T-cell (primary cell): ENCODE measurements at regions not wholly inside any gene's neighbourhood (a gene's known extent, or its start where the extent isn't known, plus 50 kb on each side); places are given as distances from the start of the nearest gene placed in this dataset.
"Not testable (repeated sequence)": the region's sequence is repeated elsewhere in the genome, so short reads cannot be mapped to it uniquely, and the experiment has no call there.

ENCODE experiments used
- ATAC-seq, 4 experiments: fragments of 200-7000 bp in 3 of 4; fragments of 150-1000 bp in 1 of 4; cut with Tn5 transposase; replicated peaks in 1 of 4; 1 replicate in 3 of 4; 2 replicates in 1 of 4; pipeline ENCODE4 v1.10.0; 2021; ENCODE audit warnings: moderate library complexity in 3 of 4, mild to moderate bottlenecking in 2 of 4, moderate number of reproducible peaks in 1 of 4
- CTCF ChIA-PET, 2 donors: fragments of 300-600 bp; sonication (Branson Sonifier 250); formaldehyde crosslinking; loops; one replicate each; lab custom pipeline; 2022; ENCODE audit warnings: antibody characterized with exemption in 2 of 2; lab: Charles Lee
- POLR2A ChIA-PET, 2 donors: fragments of 300-600 bp; sonication (Branson Sonifier 250); formaldehyde crosslinking; loops; one replicate each; lab custom pipeline; 2022; ENCODE audit warnings: antibody characterized with exemption in 2 of 2; lab: Charles Lee
- DNase-seq, 35 experiments: peaks; one replicate each; pipeline versions ENCODE4 v3.0.0 to v3.0.0-alpha.2; 2013 to 2023
- H3K27ac ChIP-seq: one replicate; pipeline ENCODE4 v1.5.1; 2013; ENCODE audit warnings: low read length
- H3K27me3 ChIP-seq, 2 experiments: replicated peaks in 1 of 2; 1 replicate in 1 of 2; 2 replicates in 1 of 2; pipeline versions ENCODE4 v1.6.1 to v1.7.0; 2013; ENCODE audit warnings: low read length in 1 of 2, mixed read lengths in 1 of 2; ENCODE audit not compliant: control insufficient read depth in 2 of 2, insufficient read depth in 2 of 2; ENCODE audit errors: extremely low read depth in 1 of 2
- H3K36me3 ChIP-seq, 2 donors: 1 replicate in 1 of 2; 2 replicates in 1 of 2; pipeline versions ENCODE4 v1.6.1 to v1.7.0; 2013; ENCODE audit warnings: low read length in 1 of 2; ENCODE audit not compliant: control insufficient read depth in 2 of 2, insufficient read depth in 1 of 2; ENCODE audit errors: extremely low read depth in 1 of 2
- H3K4me1 ChIP-seq, 2 experiments: 1 replicate in 1 of 2; 2 replicates in 1 of 2; pipeline versions ENCODE4 v1.6.1 to v1.7.0; 2013; ENCODE audit warnings: low read length in 2 of 2, mixed read lengths in 1 of 2; ENCODE audit not compliant: insufficient read depth in 2 of 2, control insufficient read depth in 1 of 2; ENCODE audit errors: extremely low read depth in 1 of 2
- H3K4me3 ChIP-seq, 2 donors: 1 replicate in 1 of 2; 2 replicates in 1 of 2; pipeline versions ENCODE4 v1.5.1 to v1.7.0; 2013; ENCODE audit warnings: mild to moderate bottlenecking in 2 of 2, low read length in 1 of 2, moderate library complexity in 1 of 2; ENCODE audit not compliant: control insufficient read depth in 1 of 2; ENCODE audit errors: extremely low read depth in 1 of 2
- H3K9me3 ChIP-seq: 2 replicates; pipeline ENCODE4 v1.7.0; 2013
- H3K27ac Mint-ChIP-seq, 2 donors: one replicate each; pipeline ENCODE4 v1.8.0; 2020 to 2021; ENCODE audit warnings: mild to moderate bottlenecking in 2 of 2, mixed read lengths in 2 of 2
- H3K27me3 Mint-ChIP-seq, 2 donors: one replicate each; pipeline ENCODE4 v1.8.0; 2021 to 2022; ENCODE audit warnings: mixed read lengths in 2 of 2
- H3K36me3 Mint-ChIP-seq: one replicate; pipeline ENCODE4 v1.8.0; 2021; ENCODE audit warnings: mixed read lengths
- H3K4me1 Mint-ChIP-seq, 3 donors: one replicate each; pipeline ENCODE4 v1.8.0; 2020 to 2022; ENCODE audit warnings: mixed read lengths in 3 of 3, mild to moderate bottlenecking in 1 of 3
- H3K4me3 Mint-ChIP-seq, 3 donors: one replicate each; pipeline ENCODE4 v1.8.0; 2020 to 2022; ENCODE audit warnings: mild to moderate bottlenecking in 3 of 3, mixed read lengths in 3 of 3, moderate library complexity in 3 of 3
- H3K9me3 Mint-ChIP-seq, 3 donors: one replicate each; pipeline ENCODE4 v1.8.0; 2020 to 2022; ENCODE audit warnings: mixed read lengths in 3 of 3
- whole genome bisulfite sequencing: methylation state at CpG from one replicate; pipeline ENCODE4 v1.1.5; 2013; ENCODE audit warnings: missing lambda C conversion rate; ENCODE audit not compliant: insufficient coverage; 5-methylcytosine and 5-hydroxymethylcytosine counted together

DNA sequence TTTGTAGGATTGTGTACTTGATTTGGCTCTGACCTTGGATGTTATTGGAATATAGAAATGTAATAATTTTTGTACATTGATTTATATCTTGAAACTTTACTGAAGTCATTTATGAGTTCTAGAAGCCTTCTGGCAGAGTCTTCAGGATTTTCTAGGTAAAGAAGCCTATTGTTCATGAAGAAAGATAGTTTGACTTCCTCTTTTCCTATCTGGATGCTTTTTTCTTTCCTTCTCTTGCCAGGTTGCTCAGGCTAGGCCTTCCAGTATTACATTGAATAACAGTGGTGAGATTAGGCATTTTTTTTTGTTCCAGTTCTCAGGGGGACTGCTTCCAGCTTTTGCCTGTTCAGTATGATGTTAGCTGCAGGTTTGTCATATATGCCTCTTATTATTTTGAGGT lies 191.1 kb downstream of the NAA11 start:
- no peaks in the 10 kb centered on the region for H3K4me1 Mint-ChIP-seq

DNA sequence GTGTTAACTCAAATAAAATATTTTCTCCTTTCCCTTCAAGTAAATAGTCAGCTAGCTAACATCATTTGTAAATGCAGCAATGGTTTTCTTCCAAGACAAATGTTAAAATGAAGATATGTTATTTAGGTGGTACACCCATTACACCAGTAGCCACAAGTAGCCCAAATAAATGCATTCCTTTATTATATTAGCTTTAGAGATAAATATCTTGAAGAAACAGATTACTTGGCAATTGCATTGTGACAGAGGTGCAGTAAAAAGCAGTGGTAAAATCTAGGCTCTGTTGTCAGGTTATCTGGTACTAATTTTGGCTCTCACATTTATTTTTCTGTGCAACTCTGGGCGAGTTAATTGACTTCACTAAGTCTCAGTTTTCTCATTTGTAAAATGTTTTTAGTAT lies 193.0 kb downstream of the NAA11 start:
- no peak overlapping the region for H3K27ac ChIP-seq
- DNase-seq (no peak), ATAC-seq (no peak)
- ChIA-PET CTCF (no interaction called here), POLR2A (no interaction called here)
- H3K4me3 ChIP-seq: no peak overlapping the region
- no peaks in the 10 kb centered on the region for H3K36me3 ChIP-seq
- no peak overlapping the region for H3K27ac Mint-ChIP-seq
- no peaks in the 10 kb centered on the region for H3K27me3 Mint-ChIP-seq
- no peaks in the 10 kb centered on the region for H3K9me3 ChIP-seq
- no peaks in the 10 kb centered on the region for H3K27me3 ChIP-seq
- peaks cover 7 to 15% (median 11%) of the 10 kb centered on the region in 3 donors for H3K9me3 Mint-ChIP-seq
- H3K4me1 Mint-ChIP-seq: no peaks in the 10 kb centered on the region
- no peaks in the 10 kb centered on the region for H3K4me1 ChIP-seq
- WGBS: no CpG with 5 or more reads among the region's 1 CpG
- no peak overlapping the region for H3K4me3 Mint-ChIP-seq
- H3K36me3 Mint-ChIP-seq: no peaks in the 10 kb centered on the region

More for the DNA sequence above, 191.1 kb downstream of the NAA11 start:
- Mint-ChIP-seq H3K4me3 (no peak overlapping the region), H3K36me3 (no peaks in the 10 kb centered on the region), H3K27me3 (no peaks in the 10 kb centered on the region), H3K9me3 (peaks cover 0 to 9% (median 3%) of the 10 kb centered on the region in 3 donors), H3K27ac (no peak overlapping the region)
- no peak for ATAC-seq
- CTCF ChIA-PET: no interaction called here
- Histone ChIP-seq H3K9me3 (no peaks in the 10 kb centered on the region), H3K36me3 (no peaks in the 10 kb centered on the region), H3K4me3 (no peak overlapping the region), H3K4me1 (no peaks in the 10 kb centered on the region), H3K27me3 (no peaks in the 10 kb centered on the region), H3K27ac (no peak overlapping the region)
- POLR2A ChIA-PET: no interaction called here
- DNase-seq: no peak

DNA sequence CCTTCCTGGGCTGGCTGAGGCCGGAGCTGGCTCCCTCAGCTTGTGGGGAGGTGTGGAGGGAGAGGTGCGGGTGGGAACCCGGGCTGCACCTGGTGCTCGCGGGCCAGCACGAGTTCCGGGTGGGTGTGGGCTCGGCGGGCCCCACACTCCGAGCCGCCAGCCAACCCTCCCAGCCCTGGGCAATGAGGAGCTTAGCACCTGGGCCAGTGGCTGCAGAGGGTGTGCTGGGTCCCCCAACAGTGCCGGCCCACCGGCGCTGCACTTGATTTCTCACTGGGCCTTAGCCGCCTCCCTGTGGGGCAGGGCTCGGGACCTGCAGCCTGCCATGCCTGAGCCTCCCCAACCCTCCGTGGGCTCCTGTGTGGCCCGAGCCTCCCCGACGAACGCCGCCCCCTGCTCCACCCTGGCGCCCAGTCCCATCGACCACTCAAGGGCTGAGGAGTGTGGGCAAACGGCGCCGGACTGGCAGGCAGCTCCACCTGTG lies 182.7 kb upstream of the PAQR3 start:
- ChIA-PET POLR2A (no interaction called here), CTCF (no interaction called here)
- H3K27me3 Mint-ChIP-seq: no peaks in the 10 kb centered on the region
- no peaks in the 10 kb centered on the region for H3K4me1 Mint-ChIP-seq
- DNase-seq (no peak), ATAC-seq (no peak)
- H3K27ac ChIP-seq: no peak overlapping the region
- H3K36me3 ChIP-seq: no peaks in the 10 kb centered on the region
- no peak overlapping the region for H3K27ac Mint-ChIP-seq
- H3K4me3 ChIP-seq: no peak overlapping the region
- no peak overlapping the region for H3K4me3 Mint-ChIP-seq
- peaks cover 38 to 62% (median 54%) of the 10 kb centered on the region in 3 donors for H3K9me3 Mint-ChIP-seq
- H3K36me3 Mint-ChIP-seq: no peaks in the 10 kb centered on the region
- no peaks in the 10 kb centered on the region for H3K9me3 ChIP-seq
- no peaks in the 10 kb centered on the region for H3K4me1 ChIP-seq
- no peaks in the 10 kb centered on the region for H3K27me3 ChIP-seq
- WGBS: 97% methylated on average over 25 of the region's 27 CpGs

DNA sequence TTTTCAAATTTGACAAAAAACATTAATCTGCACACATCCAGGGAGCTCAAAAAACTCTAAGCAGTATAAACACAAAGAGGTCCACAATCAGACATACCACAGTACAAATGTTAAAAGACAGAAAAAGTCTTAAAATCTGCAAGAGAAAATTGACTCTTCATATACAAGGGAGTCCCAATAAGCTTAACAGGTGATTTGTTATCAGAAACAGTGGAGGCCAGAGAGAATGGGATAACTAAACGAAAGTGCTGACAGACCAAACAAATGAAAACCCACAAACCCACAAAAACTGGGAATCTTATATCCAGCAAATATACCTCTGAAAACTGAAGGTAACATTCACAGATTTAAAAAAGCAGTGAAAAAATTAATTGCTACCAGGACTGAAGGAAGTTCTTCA lies 182.0 kb upstream of the PAQR3 start:
- Histone ChIP-seq H3K27ac (no peak overlapping the region), H3K36me3 (no peaks in the 10 kb centered on the region), H3K4me1 (no peaks in the 10 kb centered on the region), H3K4me3 (no peak overlapping the region), H3K27me3 (no peaks in the 10 kb centered on the region), H3K9me3 (no peaks in the 10 kb centered on the region)
- ChIA-PET POLR2A (no interaction called here), CTCF (interaction anchor here in 1 of 2 donors (1.0 kb wide), 1 partner anchor 61 kb away, joined by 3 read pairs; no protein-coding TSS in a partner anchor)
- H3K27ac Mint-ChIP-seq: no peak overlapping the region
- DNase-seq: no peak
- no peak overlapping the region for H3K4me3 Mint-ChIP-seq
- peaks cover 34 to 62% (median 52%) of the 10 kb centered on the region in 3 donors for H3K9me3 Mint-ChIP-seq
- no peaks in the 10 kb centered on the region for H3K27me3 Mint-ChIP-seq
- no peak for ATAC-seq
- H3K36me3 Mint-ChIP-seq: no peaks in the 10 kb centered on the region
- no peaks in the 10 kb centered on the region for H3K4me1 Mint-ChIP-seq
- WGBS: no CpG with 5 or more reads among the region's 1 CpG

DNA sequence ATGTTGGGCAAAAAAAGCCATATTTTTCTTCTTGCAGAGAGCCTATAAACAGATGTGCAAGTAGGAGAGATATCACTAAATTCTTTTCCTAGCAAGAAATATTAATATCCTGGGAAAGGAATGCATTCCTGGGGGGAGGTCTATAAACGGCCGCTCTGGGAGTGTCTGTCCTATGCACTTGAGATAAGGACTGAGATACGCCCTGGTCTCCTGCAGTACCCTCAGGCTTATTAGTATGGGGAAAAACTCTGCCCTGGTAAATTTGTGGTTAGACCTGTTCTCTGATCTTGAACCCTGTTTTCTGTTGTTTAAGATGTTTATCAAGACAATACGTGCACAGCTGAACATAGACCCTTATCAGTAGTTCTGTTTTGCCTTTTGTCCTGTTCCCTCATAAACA lies 177.8 kb upstream of the PAQR3 start:
- H3K9me3 ChIP-seq, H3K4me1 Mint-ChIP-seq, H3K36me3 Mint-ChIP-seq, H3K27ac Mint-ChIP-seq, H3K27me3 Mint-ChIP-seq, H3K4me3 ChIP-seq, H3K36me3 ChIP-seq, ATAC-seq, H3K27ac ChIP-seq, DNase-seq, H3K4me3 Mint-ChIP-seq, CTCF ChIA-PET, POLR2A ChIA-PET, H3K27me3 ChIP-seq, H3K4me1 ChIP-seq: not testable (repeated sequence)
- 80% methylated on average over 1 of the region's 4 CpGs for WGBS
- H3K9me3 Mint-ChIP-seq: peaks cover 32 to 47% (median 38%) of the 10 kb centered on the region in 3 donors

DNA sequence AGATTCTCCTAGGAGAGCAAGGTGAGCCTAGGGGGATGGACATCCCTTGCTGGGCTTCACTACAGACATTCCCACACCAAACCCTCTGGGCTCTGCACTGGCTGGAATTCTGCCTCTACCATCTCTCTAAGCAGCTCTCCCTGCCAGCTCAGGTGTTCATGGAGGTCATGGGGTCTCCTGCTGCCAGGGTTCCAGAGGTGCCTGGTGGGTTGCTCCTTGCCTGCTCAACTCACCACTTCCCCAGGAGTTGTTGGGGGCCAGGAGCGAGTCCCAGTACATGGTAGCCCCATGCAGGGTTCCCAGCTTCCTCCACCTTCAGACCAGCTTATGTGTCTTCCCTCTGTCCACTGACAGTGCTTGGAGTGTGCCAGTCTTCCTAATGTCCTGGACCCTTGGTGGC lies 167.8 kb upstream of the PAQR3 start:
- no peaks in the 10 kb centered on the region for H3K4me1 Mint-ChIP-seq
- Histone ChIP-seq H3K4me1 (no peaks in the 10 kb centered on the region), H3K27ac (no peak overlapping the region), H3K9me3 (no peaks in the 10 kb centered on the region), H3K4me3 (no peak overlapping the region), H3K36me3 (no peaks in the 10 kb centered on the region), H3K27me3 (no peaks in the 10 kb centered on the region)
- no peak overlapping the region for H3K27ac Mint-ChIP-seq
- H3K4me3 Mint-ChIP-seq: no peak overlapping the region
- CTCF ChIA-PET: no interaction called here
- ATAC-seq: no peak
- POLR2A ChIA-PET: no interaction called here
- no peaks in the 10 kb centered on the region for H3K9me3 Mint-ChIP-seq
- DNase-seq: no peak
- H3K27me3 Mint-ChIP-seq: no peaks in the 10 kb centered on the region
- no peaks in the 10 kb centered on the region for H3K36me3 Mint-ChIP-seq
- WGBS: no CpG with 5 or more reads among the region's 1 CpG
